Neuronal stem cell (in vitro differentiated cells): ENCODE measurements at regions not wholly inside any gene's neighbourhood (a gene's known extent, or its start where the extent isn't known, plus 50 kb on each side); places are given as distances from the start of the nearest gene placed in this dataset.

Source experiments
- DNase-seq: peaks from one replicate; pipeline ENCODE4 v3.0.0-alpha.2; 2013; ENCODE audit warnings: low spot score
- H2AFZ ChIP-seq: one replicate; pipeline ENCODE4 v1.6.1; 2013; ENCODE audit warnings: mild to moderate bottlenecking, low read length, inconsistent platforms
- H2AK5ac ChIP-seq: 2 replicates; pipeline ENCODE4 v1.6.1; 2013; ENCODE audit warnings: low read depth, mild to moderate bottlenecking, inconsistent platforms, low read length, moderate library complexity, mixed read lengths
- H2BK120ac ChIP-seq: 2 replicates; pipeline ENCODE4 v1.6.1; 2013; ENCODE audit warnings: low read depth, mild to moderate bottlenecking, inconsistent platforms, low read length, moderate library complexity, mixed read lengths
- H2BK12ac ChIP-seq: one replicate; pipeline ENCODE4 v1.6.1; 2013; ENCODE audit warnings: low read length, inconsistent platforms
- H2BK15ac ChIP-seq: 2 replicates; pipeline ENCODE4 v1.6.1; 2013; ENCODE audit warnings: mild to moderate bottlenecking, low read length, inconsistent platforms, mixed read lengths
- H2BK5ac ChIP-seq: one replicate; pipeline ENCODE4 v1.6.1; 2013; ENCODE audit warnings: inconsistent platforms, mild to moderate bottlenecking, low read length, moderate library complexity
- H3K14ac ChIP-seq: one replicate; pipeline ENCODE4 v1.6.1; 2013; ENCODE audit warnings: low read length, inconsistent platforms
- H3K18ac ChIP-seq: 2 replicates; pipeline ENCODE4 v1.6.1; 2013; ENCODE audit warnings: low read length, inconsistent platforms
- H3K23ac ChIP-seq: 2 replicates; pipeline ENCODE4 v1.6.1; 2013; ENCODE audit warnings: low read depth, mild to moderate bottlenecking, mixed read lengths, low read length, inconsistent platforms; ENCODE audit not compliant: poor library complexity
- H3K27ac ChIP-seq: replicated peaks from 3 replicates; pipeline ENCODE4 v1.5.1; 2013; ENCODE audit warnings: low read length, inconsistent platforms
- H3K27me3 ChIP-seq, 3 experiments: 2 replicates each; pipeline ENCODE4 v1.6.1; 2013; ENCODE audit warnings: low read length in 3 of 3, mild to moderate bottlenecking in 2 of 3, inconsistent platforms in 1 of 3, low read depth in 1 of 3, mixed read lengths in 1 of 3, moderate library complexity in 1 of 3; ENCODE audit not compliant: control insufficient read depth in 3 of 3, insufficient read depth in 3 of 3
- H3K36me3 ChIP-seq, 2 donors: replicated peaks in 1 of 2; 2 replicates each; pipeline ENCODE4 v1.6.1; 2013; ENCODE audit warnings: low read length in 2 of 2; ENCODE audit not compliant: control insufficient read depth in 2 of 2, insufficient read depth in 2 of 2
- H3K4ac ChIP-seq: 2 replicates; pipeline ENCODE4 v1.6.1; 2013; ENCODE audit warnings: inconsistent platforms, mild to moderate bottlenecking, low read length, moderate library complexity
- H3K4me1 ChIP-seq, 2 donors: 1 replicate in 1 of 2; 2 replicates in 1 of 2; pipeline ENCODE4 v1.6.1; 2013; ENCODE audit warnings: low read length in 2 of 2, low read depth in 1 of 2; ENCODE audit not compliant: control insufficient read depth in 2 of 2, insufficient read depth in 1 of 2
- H3K4me2 ChIP-seq: one replicate; pipeline ENCODE4 v1.6.1; 2013; ENCODE audit warnings: mild to moderate bottlenecking, low read length, inconsistent platforms; ENCODE audit not compliant: insufficient read depth, poor library complexity, severe bottlenecking
- H3K4me3 ChIP-seq, 2 donors: 2 replicates each; pipeline ENCODE4 v1.5.1; 2013; ENCODE audit warnings: low read length in 2 of 2, mild to moderate bottlenecking in 2 of 2, inconsistent platforms in 1 of 2, moderate library complexity in 1 of 2
- H3K79me1 ChIP-seq: one replicate; pipeline ENCODE4 v1.6.1; 2013; ENCODE audit warnings: low read depth, mild to moderate bottlenecking, inconsistent platforms, low read length, moderate library complexity
- H3K9ac ChIP-seq: one replicate; pipeline ENCODE4 v1.6.1; 2013; ENCODE audit warnings: mild to moderate bottlenecking, low read depth, low read length, inconsistent platforms; ENCODE audit not compliant: poor library complexity
- H3K9me3 ChIP-seq, 2 donors: replicated peaks in 1 of 2; 2 replicates each; pipeline versions ENCODE3 to v1.6.1; 2013; ENCODE audit warnings: low read length in 2 of 2, mild to moderate bottlenecking in 2 of 2, inconsistent platforms in 1 of 2, low read depth in 1 of 2, mixed read lengths in 1 of 2, moderate library complexity in 1 of 2; ENCODE audit not compliant: control insufficient read depth in 2 of 2, insufficient read depth in 1 of 2
- H4K8ac ChIP-seq: one replicate; pipeline ENCODE4 v1.6.1; 2013; ENCODE audit warnings: low read depth, mild to moderate bottlenecking, inconsistent platforms, low read length, moderate library complexity
- H4K91ac ChIP-seq: one replicate; pipeline ENCODE4 v1.6.1; 2013; ENCODE audit warnings: low read length, low read depth, mild to moderate bottlenecking, inconsistent platforms; ENCODE audit not compliant: poor library complexity
- WGBS, 2 donors: extraction: QIAGEN DNeasy Blood & Tissue Kit; methylation state at CpG; one replicate each; pipeline ENCODE4 v1.1.7; 2013; ENCODE audit warnings: missing lambda C conversion rate in 2 of 2, mixed read lengths in 1 of 2; ENCODE audit not compliant: insufficient read length in 2 of 2, insufficient replicate concordance in 1 of 2; ENCODE audit errors: extremely low coverage in 2 of 2; 5-methylcytosine and 5-hydroxymethylcytosine counted together

DNA sequence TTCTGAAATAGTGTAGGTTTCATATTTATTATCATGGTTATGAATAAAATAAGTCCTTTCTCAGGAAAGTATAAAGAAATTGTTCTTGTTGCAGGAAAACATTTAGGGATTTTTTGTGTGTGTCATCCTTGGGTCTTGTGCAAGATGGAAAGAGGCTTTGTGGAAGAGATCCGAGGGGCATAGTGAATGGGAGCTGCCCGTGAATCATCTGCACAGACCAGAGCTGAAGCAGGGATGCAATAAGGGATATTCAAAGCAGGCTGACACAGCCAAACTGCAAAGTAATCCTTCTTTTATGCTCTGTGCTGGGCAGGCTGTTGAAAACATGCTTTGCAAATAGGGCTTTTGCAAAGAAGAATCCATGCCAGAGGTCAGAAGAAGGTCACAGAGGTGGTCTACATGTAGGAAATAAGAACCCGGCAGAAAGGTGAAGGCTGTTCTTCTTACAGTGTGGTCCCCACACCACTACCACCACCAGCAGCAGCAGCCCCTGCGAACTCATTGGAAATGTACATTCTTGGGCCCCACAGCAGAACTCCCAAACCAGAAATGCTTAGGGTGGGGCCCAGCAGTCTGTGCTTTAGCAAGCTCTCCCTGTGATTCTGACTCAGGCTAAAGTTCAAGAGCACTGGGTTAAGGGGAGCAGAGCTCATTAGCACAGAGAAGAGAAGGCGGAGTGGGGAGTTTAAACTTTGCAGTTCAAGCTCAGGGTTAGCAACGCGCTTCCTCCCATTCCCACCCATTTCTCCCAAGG lies 237.6 kb downstream of the QKI start:
- WGBS, 2 donors, result no CpG with 5 or more reads among the region's 7 CpGs
- no peak overlapping the region for H3K27ac ChIP-seq
- no peak overlapping the region for H2BK120ac ChIP-seq
- H2BK15ac ChIP-seq, result no peak overlapping the region
- H4K8ac ChIP-seq, result no peak overlapping the region
- H3K4ac ChIP-seq, result no peak overlapping the region
- DNase-seq, result no peak
- no peak overlapping the region for H3K18ac ChIP-seq
- no peak overlapping the region for H3K14ac ChIP-seq
- H2BK5ac ChIP-seq, result no peak overlapping the region
- H3K9ac ChIP-seq, result no peak overlapping the region
- no peak overlapping the region for H4K91ac ChIP-seq
- no peaks in the 10 kb centered on the region for H3K36me3 ChIP-seq
- H3K79me1 ChIP-seq, result no peaks in the 10 kb centered on the region
- no peak overlapping the region for H3K4me2 ChIP-seq
- H3K4me3 ChIP-seq, result no peak overlapping the region
- H2AFZ ChIP-seq, result peak overlapping the region; percentile 61
- no peak overlapping the region for H2AK5ac ChIP-seq
- no peak overlapping the region for H2BK12ac ChIP-seq
- H3K23ac ChIP-seq, result no peak overlapping the region
- H3K27me3 ChIP-seq, result no peaks in the 10 kb centered on the region
- H3K9me3 ChIP-seq, result no peaks in the 10 kb centered on the region
- peaks cover 5 to 19% of the 10 kb centered on the region in 2 donors for H3K4me1 ChIP-seq

DNA sequence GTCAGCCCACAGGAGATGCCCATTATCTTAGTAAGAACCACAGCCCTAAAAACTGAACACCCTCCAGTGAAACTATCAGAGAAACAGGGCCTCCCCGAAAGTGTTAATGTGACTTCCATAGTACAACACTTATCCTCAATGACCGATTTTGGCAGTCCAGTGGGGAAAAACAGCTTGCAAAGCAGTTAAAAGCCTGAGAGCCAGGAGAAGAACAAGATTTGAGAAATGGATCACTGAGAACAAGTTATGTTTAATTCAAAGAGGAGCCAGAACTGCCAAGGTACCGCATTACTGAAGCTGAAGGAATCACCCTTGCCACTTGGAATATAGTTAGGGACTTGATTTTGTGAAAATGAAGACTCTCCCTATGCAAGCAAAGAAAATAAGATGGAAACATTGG lies 236.9 kb downstream of the QKI start:
- H3K4me1 ChIP-seq, result peaks cover 8 to 26% of the 10 kb centered on the region in 2 donors
- H3K23ac ChIP-seq, result no peak overlapping the region
- H3K4me2 ChIP-seq, result no peak overlapping the region
- no peak overlapping the region for H2BK120ac ChIP-seq
- H2AK5ac ChIP-seq, result no peak overlapping the region
- H2BK15ac ChIP-seq, result no peak overlapping the region
- WGBS, 2 donors, result no CpG with 5 or more reads among the region's 3 CpGs
- DNase-seq, result no peak
- H2AFZ ChIP-seq, result peak overlapping the region; percentile 61
- no peak overlapping the region for H3K14ac ChIP-seq
- H3K9me3 ChIP-seq, result no peaks in the 10 kb centered on the region
- H3K27me3 ChIP-seq, result no peaks in the 10 kb centered on the region
- H3K36me3 ChIP-seq, result no peaks in the 10 kb centered on the region
- no peak overlapping the region for H3K4me3 ChIP-seq
- H2BK5ac ChIP-seq, result no peak overlapping the region
- no peak overlapping the region for H3K27ac ChIP-seq
- no peaks in the 10 kb centered on the region for H3K79me1 ChIP-seq
- H3K4ac ChIP-seq, result no peak overlapping the region
- no peak overlapping the region for H3K9ac ChIP-seq
- H4K8ac ChIP-seq, result no peak overlapping the region
- H2BK12ac ChIP-seq, result no peak overlapping the region
- H3K18ac ChIP-seq, result no peak overlapping the region
- H4K91ac ChIP-seq, result no peak overlapping the region

DNA sequence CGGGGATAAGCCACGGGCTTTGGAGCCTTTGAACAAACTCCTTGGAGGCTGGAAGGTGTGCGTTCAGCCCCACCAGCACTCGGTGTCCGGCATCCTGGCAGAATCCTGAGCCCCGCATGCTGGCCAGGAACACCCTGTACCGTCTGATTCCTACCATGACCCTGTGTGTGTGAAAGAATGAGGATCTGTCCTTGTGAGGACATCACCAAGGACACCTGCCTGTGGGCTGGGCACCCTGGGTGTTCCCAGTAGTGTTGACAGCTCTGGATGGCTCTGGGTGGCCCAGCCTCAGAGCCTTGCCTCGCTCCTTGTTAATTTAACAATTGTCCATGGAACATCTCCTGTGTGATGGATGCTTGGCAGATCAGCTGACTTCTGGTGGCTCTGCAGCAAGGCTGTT lies 234.3 kb downstream of the QKI start:
- H3K27ac ChIP-seq, result no peak overlapping the region
- no peak overlapping the region for H3K4me3 ChIP-seq
- H3K9me3 ChIP-seq, result peaks cover 0 to 8% of the 10 kb centered on the region in 2 donors
- H3K23ac ChIP-seq, result no peak overlapping the region
- no CpG with 5 or more reads among the region's 8 CpGs for WGBS, 2 donors
- H2AFZ ChIP-seq, result no peak overlapping the region
- H3K36me3 ChIP-seq, result no peaks in the 10 kb centered on the region
- H3K14ac ChIP-seq, result no peak overlapping the region
- no peak for DNase-seq
- no peaks in the 10 kb centered on the region for H3K27me3 ChIP-seq
- H4K91ac ChIP-seq, result no peak overlapping the region
- no peak overlapping the region for H2BK120ac ChIP-seq
- no peak overlapping the region for H2BK15ac ChIP-seq
- no peak overlapping the region for H3K4me2 ChIP-seq
- peaks cover 8 to 30% of the 10 kb centered on the region in 2 donors for H3K4me1 ChIP-seq
- H2BK5ac ChIP-seq, result no peak overlapping the region
- H4K8ac ChIP-seq, result no peak overlapping the region
- H3K79me1 ChIP-seq, result no peaks in the 10 kb centered on the region
- H3K18ac ChIP-seq, result peak overlapping the region; percentile 30
- H2AK5ac ChIP-seq, result no peak overlapping the region
- H2BK12ac ChIP-seq, result no peak overlapping the region
- no peak overlapping the region for H3K4ac ChIP-seq
- no peak overlapping the region for H3K9ac ChIP-seq

DNA sequence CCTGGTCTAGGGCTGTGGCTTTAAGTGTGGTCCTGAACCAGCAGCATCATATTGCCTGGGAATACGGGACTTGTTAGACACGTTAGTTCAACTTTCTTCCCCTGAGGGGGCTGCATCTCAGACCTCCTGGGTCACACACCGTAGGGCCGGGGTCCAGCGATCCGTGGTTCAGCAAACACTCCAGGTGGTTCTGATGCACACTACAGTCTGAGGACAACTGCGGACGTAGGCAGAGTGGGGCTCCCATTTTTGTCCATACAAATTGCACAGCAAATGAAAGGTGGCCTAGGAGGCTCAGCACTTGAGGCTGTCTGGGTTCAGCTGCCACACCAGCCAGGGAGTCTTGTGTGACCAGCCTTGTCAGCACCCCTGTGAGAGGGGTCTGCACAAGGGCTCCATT lies 233.1 kb downstream of the QKI start:
- WGBS, 2 donors, result no CpG with 5 or more reads among the region's 8 CpGs
- Histone ChIP-seq H3K23ac (no peak overlapping the region), H2AK5ac (no peak overlapping the region), H2BK5ac (no peak overlapping the region), H3K4ac (no peak overlapping the region), H3K4me1 (peaks cover 8 to 30% of the 10 kb centered on the region in 2 donors), H4K8ac (no peak overlapping the region), H3K4me3 (no peak overlapping the region), H3K27ac (no peak overlapping the region), H2BK15ac (no peak overlapping the region), H3K4me2 (no peak overlapping the region), H2BK120ac (no peak overlapping the region), H3K79me1 (no peaks in the 10 kb centered on the region), H3K9me3 (peaks cover 0 to 12% of the 10 kb centered on the region in 2 donors), H3K27me3 (no peaks in the 10 kb centered on the region), H3K9ac (no peak overlapping the region), H2AFZ (peak overlapping the region; percentile 67), H3K36me3 (no peaks in the 10 kb centered on the region), H4K91ac (no peak overlapping the region), H3K18ac (peak overlapping the region; percentile 68), H2BK12ac (no peak overlapping the region), H3K14ac (no peak overlapping the region)
- no peak for DNase-seq
